Liver (tissue), 8 donors: ENCODE measurements at regions not wholly inside any gene's neighbourhood (a gene's known extent, or its start where the extent isn't known, plus 50 kb on each side); places are given as distances from the start of the nearest gene placed in this dataset.

Experiments
- DNase-seq: peaks from one replicate; pipeline ENCODE4 v3.0.0-alpha.2; 2017; ENCODE audit warnings: low spot score
- H3K27ac ChIP-seq, 2 donors: one replicate each; pipeline ENCODE4 v1.7.0; 2013; ENCODE audit warnings: inconsistent platforms in 2 of 2, low read length in 2 of 2, control low read depth in 1 of 2, low read depth in 1 of 2, mild to moderate bottlenecking in 1 of 2
- H3K27me3 ChIP-seq, 4 donors: one replicate each; pipeline versions ENCODE4 v1.6.1 to v1.7.0; 2013; ENCODE audit warnings: low read length in 3 of 4, inconsistent platforms in 1 of 4, mild to moderate bottlenecking in 1 of 4, moderate library complexity in 1 of 4; ENCODE audit not compliant: control insufficient read depth in 4 of 4, insufficient read depth in 4 of 4
- H3K36me3 ChIP-seq, 4 donors: one replicate each; pipeline versions ENCODE4 v1.6.1 to v1.7.0; 2013; ENCODE audit warnings: low read length in 3 of 4, mild to moderate bottlenecking in 3 of 4, low read depth in 1 of 4, moderate library complexity in 1 of 4; ENCODE audit not compliant: control insufficient read depth in 4 of 4, insufficient read depth in 3 of 4
- H3K4me1 ChIP-seq, 4 donors: one replicate each; pipeline versions ENCODE4 v1.6.1 to v1.7.0; 2013; ENCODE audit warnings: low read length in 3 of 4, mild to moderate bottlenecking in 3 of 4, moderate library complexity in 1 of 4; ENCODE audit not compliant: control insufficient read depth in 4 of 4, insufficient read depth in 4 of 4
- H3K4me3 ChIP-seq, 3 donors: one replicate each; pipeline versions ENCODE4 v1.6.1 to v1.7.0; 2013; ENCODE audit warnings: low read length in 3 of 3, control low read depth in 1 of 3, low read depth in 1 of 3, mild to moderate bottlenecking in 1 of 3
- H3K9ac ChIP-seq, 2 donors: one replicate each; pipeline ENCODE4 v1.7.0; 2013; ENCODE audit warnings: low read length in 2 of 2, mild to moderate bottlenecking in 2 of 2, moderate library complexity in 2 of 2, control low read depth in 1 of 2, low read depth in 1 of 2
- H3K9me3 ChIP-seq, 4 donors: one replicate each; pipeline versions ENCODE4 v1.6.1 to v1.7.0; 2013; ENCODE audit warnings: low read length in 3 of 4; ENCODE audit not compliant: control insufficient read depth in 4 of 4
- EGR1 ChIP-seq, 2 donors: IDR thresholded peaks; 2 replicates each; pipeline ENCODE4 v1.6.1; 2016 to 2018; ENCODE audit warnings: antibody characterized with exemption in 2 of 2, low read depth in 2 of 2
- FOXA1 ChIP-seq: IDR thresholded peaks from 2 replicates; pipeline ENCODE4 v1.6.1; 2016; ENCODE audit warnings: antibody characterized with exemption
- FOXA2 ChIP-seq: IDR thresholded peaks from 2 replicates; pipeline ENCODE4 v1.6.1; 2016; ENCODE audit warnings: antibody characterized with exemption
- GABPA ChIP-seq, 2 donors: IDR thresholded peaks in 1 of 2; conservative IDR thresholded peaks in 1 of 2; 2 replicates each; pipeline ENCODE4 v1.6.1; 2016; ENCODE audit warnings: antibody characterized with exemption in 2 of 2, mild to moderate bottlenecking in 1 of 2, moderate library complexity in 1 of 2
- HNF4A ChIP-seq, 2 donors: conservative IDR thresholded peaks; 2 replicates each; pipeline ENCODE4 v1.6.1; 2016; ENCODE audit warnings: antibody characterized with exemption in 2 of 2, mild to moderate bottlenecking in 2 of 2
- HNF4G ChIP-seq: IDR thresholded peaks from 2 replicates; pipeline ENCODE4 v1.6.1; 2016; ENCODE audit warnings: antibody characterized with exemption
- JUND ChIP-seq, 2 donors: IDR thresholded peaks; 2 replicates each; pipeline ENCODE4 v1.6.1; 2016; ENCODE audit warnings: antibody characterized with exemption in 2 of 2
- NR2F2 ChIP-seq: IDR thresholded peaks from 2 replicates; pipeline ENCODE4 v1.6.1; 2016; ENCODE audit warnings: antibody characterized with exemption
- RAD21 ChIP-seq, 2 donors: IDR thresholded peaks; 2 replicates each; pipeline ENCODE4 v1.6.1; 2016; ENCODE audit warnings: antibody characterized with exemption in 2 of 2, mild to moderate bottlenecking in 2 of 2
- RXRA ChIP-seq, 2 donors: IDR thresholded peaks; 2 replicates each; pipeline ENCODE4 v1.6.1; 2017 to 2018; ENCODE audit warnings: antibody characterized with exemption in 2 of 2, mild to moderate bottlenecking in 1 of 2
- SP1 ChIP-seq: IDR thresholded peaks from 2 replicates; pipeline ENCODE4 v1.6.1; 2018; ENCODE audit warnings: antibody characterized with exemption, mild to moderate bottlenecking
- TAF1 ChIP-seq: conservative IDR thresholded peaks from 2 replicates; pipeline ENCODE4 v1.6.1; 2016; ENCODE audit warnings: antibody characterized with exemption, mild to moderate bottlenecking
- YY1 ChIP-seq: IDR thresholded peaks from 2 replicates; pipeline ENCODE4 v1.6.1; 2016; ENCODE audit warnings: antibody characterized with exemption, mild to moderate bottlenecking
- WGBS: extraction: QIAGEN DNeasy Blood & Tissue Kit; methylation state at CpG from one replicate; pipeline ENCODE4 v1.1.7; 2013; 5-methylcytosine and 5-hydroxymethylcytosine counted together
- TF ChIP-seq, protein P1 (sequence below): fragments of 150-350 bp; IDR thresholded peaks from 2 replicates; pipeline ENCODE4 v1.5.1; 2017; ENCODE audit warnings: improper control_type of control experiment, low read depth, low read length; ENCODE audit not compliant: missing input control
- TF ChIP-seq, protein P2 (sequence below): IDR thresholded peaks from 2 replicates; pipeline ENCODE4 v1.6.1; 2016; ENCODE audit warnings: antibody characterized with exemption
- TF ChIP-seq, protein P3 (sequence below): IDR thresholded peaks from 2 replicates; pipeline ENCODE4 v1.6.1; 2016; ENCODE audit warnings: antibody characterized with exemption
- TF ChIP-seq, protein P4 (sequence below): IDR thresholded peaks from 2 replicates; pipeline ENCODE4 v1.6.1; 2016; ENCODE audit warnings: antibody characterized with exemption, mild to moderate bottlenecking
- TF ChIP-seq, protein P5 (sequence below): IDR thresholded peaks from 2 replicates; pipeline ENCODE4 v1.6.1; 2016; ENCODE audit warnings: antibody characterized with exemption
- donor health status: healthy.
- donor health status: healthy.
- donor health status: healthy.
- donor health status: healthy.
- donor health status: healthy.

DNA sequence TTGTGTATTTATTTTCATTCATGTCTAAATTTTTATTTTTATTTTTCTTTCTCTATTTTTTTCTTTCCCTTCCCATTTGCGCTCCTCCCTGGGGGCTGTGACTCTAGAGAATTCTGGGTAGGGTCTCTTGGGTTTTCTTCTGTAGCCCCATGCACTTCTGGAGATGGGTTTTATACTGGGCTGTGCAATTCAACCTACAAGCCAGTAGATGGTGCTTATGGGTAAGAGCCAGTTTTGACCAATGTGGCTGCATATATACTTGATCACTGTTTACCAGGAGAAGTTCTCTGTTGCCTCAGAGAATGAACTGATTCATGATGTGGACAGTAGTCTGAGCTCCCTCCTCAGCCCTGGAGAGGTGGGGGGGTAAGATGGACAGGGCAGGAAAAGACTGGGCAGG lies 614.6 kb downstream of the PCDH19 start:
- Histone ChIP-seq H3K27ac (no peak overlapping the region), H3K4me3 (no peak overlapping the region), H3K9me3 (peaks cover 0 to 13% (median 0%) of the 10 kb centered on the region in 4 donors), H3K4me1 (no peaks in the 10 kb centered on the region), H3K36me3 (no peaks in the 10 kb centered on the region), H3K9ac (no peak overlapping the region), H3K27me3 (no peaks in the 10 kb centered on the region)
- WGBS = 61% methylated on average over 1 of the region's 1 CpG
- DNase-seq = no peak
- TF ChIP-seq EGR1 (IDR thresholded peaks at IDR 0.05; ENCODE audit: low read depth in 2 of 2) = no peak
- TF ChIP-seq YY1 = no peak
- TF ChIP-seq TAF1 = no peak
- no peak for TF ChIP-seq HNF4G
- TF ChIP-seq JUND (IDR thresholded peaks at IDR 0.05) = no peak
- TF ChIP-seq, protein P1, sequence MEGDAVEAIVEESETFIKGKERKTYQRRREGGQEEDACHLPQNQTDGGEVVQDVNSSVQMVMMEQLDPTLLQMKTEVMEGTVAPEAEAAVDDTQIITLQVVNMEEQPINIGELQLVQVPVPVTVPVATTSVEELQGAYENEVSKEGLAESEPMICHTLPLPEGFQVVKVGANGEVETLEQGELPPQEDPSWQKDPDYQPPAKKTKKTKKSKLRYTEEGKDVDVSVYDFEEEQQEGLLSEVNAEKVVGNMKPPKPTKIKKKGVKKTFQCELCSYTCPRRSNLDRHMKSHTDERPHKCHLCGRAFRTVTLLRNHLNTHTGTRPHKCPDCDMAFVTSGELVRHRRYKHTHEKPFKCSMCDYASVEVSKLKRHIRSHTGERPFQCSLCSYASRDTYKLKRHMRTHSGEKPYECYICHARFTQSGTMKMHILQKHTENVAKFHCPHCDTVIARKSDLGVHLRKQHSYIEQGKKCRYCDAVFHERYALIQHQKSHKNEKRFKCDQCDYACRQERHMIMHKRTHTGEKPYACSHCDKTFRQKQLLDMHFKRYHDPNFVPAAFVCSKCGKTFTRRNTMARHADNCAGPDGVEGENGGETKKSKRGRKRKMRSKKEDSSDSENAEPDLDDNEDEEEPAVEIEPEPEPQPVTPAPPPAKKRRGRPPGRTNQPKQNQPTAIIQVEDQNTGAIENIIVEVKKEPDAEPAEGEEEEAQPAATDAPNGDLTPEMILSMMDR = peak; percentile 23
- no peak for TF ChIP-seq GABPA (IDR thresholded peaks at IDR 0.05 in 1 of 2, conservative IDR thresholded peaks at IDR 0.05 in 1 of 2)
- TF ChIP-seq SP1 = no peak
- TF ChIP-seq, protein P2, sequence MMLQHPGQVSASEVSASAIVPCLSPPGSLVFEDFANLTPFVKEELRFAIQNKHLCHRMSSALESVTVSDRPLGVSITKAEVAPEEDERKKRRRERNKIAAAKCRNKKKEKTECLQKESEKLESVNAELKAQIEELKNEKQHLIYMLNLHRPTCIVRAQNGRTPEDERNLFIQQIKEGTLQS = no peak
- TF ChIP-seq, protein P3, sequence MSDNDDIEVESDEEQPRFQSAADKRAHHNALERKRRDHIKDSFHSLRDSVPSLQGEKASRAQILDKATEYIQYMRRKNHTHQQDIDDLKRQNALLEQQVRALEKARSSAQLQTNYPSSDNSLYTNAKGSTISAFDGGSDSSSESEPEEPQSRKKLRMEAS = no peak
- TF ChIP-seq, protein P4, sequence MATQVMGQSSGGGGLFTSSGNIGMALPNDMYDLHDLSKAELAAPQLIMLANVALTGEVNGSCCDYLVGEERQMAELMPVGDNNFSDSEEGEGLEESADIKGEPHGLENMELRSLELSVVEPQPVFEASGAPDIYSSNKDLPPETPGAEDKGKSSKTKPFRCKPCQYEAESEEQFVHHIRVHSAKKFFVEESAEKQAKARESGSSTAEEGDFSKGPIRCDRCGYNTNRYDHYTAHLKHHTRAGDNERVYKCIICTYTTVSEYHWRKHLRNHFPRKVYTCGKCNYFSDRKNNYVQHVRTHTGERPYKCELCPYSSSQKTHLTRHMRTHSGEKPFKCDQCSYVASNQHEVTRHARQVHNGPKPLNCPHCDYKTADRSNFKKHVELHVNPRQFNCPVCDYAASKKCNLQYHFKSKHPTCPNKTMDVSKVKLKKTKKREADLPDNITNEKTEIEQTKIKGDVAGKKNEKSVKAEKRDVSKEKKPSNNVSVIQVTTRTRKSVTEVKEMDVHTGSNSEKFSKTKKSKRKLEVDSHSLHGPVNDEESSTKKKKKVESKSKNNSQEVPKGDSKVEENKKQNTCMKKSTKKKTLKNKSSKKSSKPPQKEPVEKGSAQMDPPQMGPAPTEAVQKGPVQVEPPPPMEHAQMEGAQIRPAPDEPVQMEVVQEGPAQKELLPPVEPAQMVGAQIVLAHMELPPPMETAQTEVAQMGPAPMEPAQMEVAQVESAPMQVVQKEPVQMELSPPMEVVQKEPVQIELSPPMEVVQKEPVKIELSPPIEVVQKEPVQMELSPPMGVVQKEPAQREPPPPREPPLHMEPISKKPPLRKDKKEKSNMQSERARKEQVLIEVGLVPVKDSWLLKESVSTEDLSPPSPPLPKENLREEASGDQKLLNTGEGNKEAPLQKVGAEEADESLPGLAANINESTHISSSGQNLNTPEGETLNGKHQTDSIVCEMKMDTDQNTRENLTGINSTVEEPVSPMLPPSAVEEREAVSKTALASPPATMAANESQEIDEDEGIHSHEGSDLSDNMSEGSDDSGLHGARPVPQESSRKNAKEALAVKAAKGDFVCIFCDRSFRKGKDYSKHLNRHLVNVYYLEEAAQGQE = no peak
- TF ChIP-seq RAD21 (IDR thresholded peaks at IDR 0.05) = peak; percentile 19 to 36
- TF ChIP-seq HNF4A (conservative IDR thresholded peaks at IDR 0.05) = no peak
- TF ChIP-seq, protein P5, sequence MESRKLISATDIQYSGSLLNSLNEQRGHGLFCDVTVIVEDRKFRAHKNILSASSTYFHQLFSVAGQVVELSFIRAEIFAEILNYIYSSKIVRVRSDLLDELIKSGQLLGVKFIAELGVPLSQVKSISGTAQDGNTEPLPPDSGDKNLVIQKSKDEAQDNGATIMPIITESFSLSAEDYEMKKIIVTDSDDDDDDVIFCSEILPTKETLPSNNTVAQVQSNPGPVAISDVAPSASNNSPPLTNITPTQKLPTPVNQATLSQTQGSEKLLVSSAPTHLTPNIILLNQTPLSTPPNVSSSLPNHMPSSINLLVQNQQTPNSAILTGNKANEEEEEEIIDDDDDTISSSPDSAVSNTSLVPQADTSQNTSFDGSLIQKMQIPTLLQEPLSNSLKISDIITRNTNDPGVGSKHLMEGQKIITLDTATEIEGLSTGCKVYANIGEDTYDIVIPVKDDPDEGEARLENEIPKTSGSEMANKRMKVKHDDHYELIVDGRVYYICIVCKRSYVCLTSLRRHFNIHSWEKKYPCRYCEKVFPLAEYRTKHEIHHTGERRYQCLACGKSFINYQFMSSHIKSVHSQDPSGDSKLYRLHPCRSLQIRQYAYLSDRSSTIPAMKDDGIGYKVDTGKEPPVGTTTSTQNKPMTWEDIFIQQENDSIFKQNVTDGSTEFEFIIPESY = no peak
- TF ChIP-seq NR2F2 = no peak

DNA sequence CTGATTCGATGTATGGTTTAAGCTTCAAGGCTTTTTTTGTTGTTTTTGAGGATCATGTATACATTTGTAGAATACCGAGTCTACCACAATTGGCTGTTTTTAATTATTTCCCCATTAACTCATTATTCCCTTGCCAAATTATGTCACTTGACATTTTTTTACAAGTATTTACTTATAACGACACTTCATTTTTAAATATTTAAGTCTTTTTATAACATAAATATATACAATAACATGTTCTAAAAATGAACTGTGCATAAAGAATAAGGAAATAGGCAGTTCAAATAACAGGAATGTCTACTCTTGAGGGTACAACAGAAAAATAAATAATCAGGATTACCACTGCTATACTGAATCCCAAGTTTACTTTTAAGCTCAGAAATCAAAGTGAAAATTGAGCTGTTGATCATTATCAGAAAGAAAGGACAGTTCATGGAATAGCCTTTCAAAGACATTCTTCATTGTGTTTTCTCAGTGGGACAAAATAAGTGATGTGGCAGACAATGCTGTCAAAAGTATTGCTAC lies 627.5 kb downstream of the PCDH19 start:
- H3K27me3 ChIP-seq = no peaks in the 10 kb centered on the region
- H3K9ac ChIP-seq = no peak overlapping the region
- no peak overlapping the region for H3K27ac ChIP-seq
- WGBS = 71% methylated on average over 3 of the region's 3 CpGs
- no peak for DNase-seq
- no peaks in the 10 kb centered on the region for H3K4me1 ChIP-seq
- H3K36me3 ChIP-seq = no peaks in the 10 kb centered on the region
- no peaks in the 10 kb centered on the region for H3K9me3 ChIP-seq
- no peak overlapping the region for H3K4me3 ChIP-seq
- no peak for TF ChIP-seq RAD21 (IDR thresholded peaks at IDR 0.05)
- no peak for TF ChIP-seq JUND (IDR thresholded peaks at IDR 0.05)
- TF ChIP-seq RXRA (IDR thresholded peaks at IDR 0.05) = no peak
- TF ChIP-seq SP1 = no peak
- TF ChIP-seq, protein P4 = no peak
- no peak for TF ChIP-seq FOXA1
- TF ChIP-seq HNF4G = no peak
- no peak for TF ChIP-seq YY1
- TF ChIP-seq TAF1 = no peak
- TF ChIP-seq, protein P5 = no peak
- TF ChIP-seq FOXA2 = no peak
- TF ChIP-seq HNF4A (conservative IDR thresholded peaks at IDR 0.05) = no peak
